Ramos (cell line): ENCODE measurements at regions not wholly inside any gene's neighbourhood (a gene's known extent, or its start where the extent isn't known, plus 50 kb on each side); places are given as distances from the start of the nearest gene placed in this dataset.

Source experiments
- in situ Hi-C: fragments of 300-500 bp; cut with MboI; formaldehyde crosslinking; loops from one replicate; pipeline ENCODE4 v1.14.3; 2022; ENCODE audit warnings: low sequenced_read_pairs; ENCODE audit not compliant: unreplicated experiment

GRCh38 chr2:41414486-41415230 is 633.2 kb upstream of the PKDCC start:
- in situ Hi-C loops, result loop anchor here (25.0 kb wide), 1 partner anchor 373 kb away; no protein-coding TSS in a partner anchor

- in situ Hi-C loops, result loop anchor here (25.0 kb wide), 1 partner anchor 370 kb away; no protein-coding TSS in a partner anchor
Observed at GRCh38 chr2:41417511-41417910, 630.3 kb upstream of the PKDCC start.

GRCh38 chr2:41420219-41420618 is 627.6 kb upstream of the PKDCC start:
- in situ Hi-C loops, result loop anchor here (25.0 kb wide), 1 partner anchor 367 kb away; no protein-coding TSS in a partner anchor

GRCh38 chr2:41420872-41421271 is 626.9 kb upstream of the PKDCC start:
- in situ Hi-C loops, result loop anchor here (25.0 kb wide), 1 partner anchor 366 kb away; no protein-coding TSS in a partner anchor

- in situ Hi-C loops, result no loop called here
Observed at GRCh38 chr2:41431756-41432155, 616.1 kb upstream of the PKDCC start.

- in situ Hi-C loops, result no loop called here
Observed at GRCh38 chr2:41432459-41432858, 615.4 kb upstream of the PKDCC start.

GRCh38 chr2:41434991-41435390 is 612.8 kb upstream of the PKDCC start:
- in situ Hi-C loops, result no loop called here

- in situ Hi-C loops, result no loop called here
Observed at GRCh38 chr2:41441958-41442357, 605.9 kb upstream of the PKDCC start.

- in situ Hi-C loops, result no loop called here
Observed at GRCh38 chr2:41445865-41446264, 602.0 kb upstream of the PKDCC start.

- in situ Hi-C loops, result no loop called here
Observed at GRCh38 chr2:41446266-41446665, 601.6 kb upstream of the PKDCC start.

GRCh38 chr2:41448221-41448620 is 599.6 kb upstream of the PKDCC start:
- in situ Hi-C loops, result no loop called here

GRCh38 chr2:41457026-41457425 is 590.8 kb upstream of the PKDCC start:
- in situ Hi-C loops, result no loop called here

- in situ Hi-C loops, result no loop called here
Observed at GRCh38 chr2:41460661-41461060, 587.2 kb upstream of the PKDCC start.

GRCh38 chr2:41464395-41464794 is 583.4 kb upstream of the PKDCC start:
- in situ Hi-C loops, result no loop called here

GRCh38 chr2:41475959-41476358 is 571.9 kb upstream of the PKDCC start:
- in situ Hi-C loops, result no loop called here

- in situ Hi-C loops, result no loop called here
Observed at GRCh38 chr2:41482659-41483058, 565.2 kb upstream of the PKDCC start.

GRCh38 chr2:41483226-41483625 is 564.6 kb upstream of the PKDCC start:
- in situ Hi-C loops, result no loop called here

GRCh38 chr2:41483982-41484857 is 563.6 kb upstream of the PKDCC start:
- in situ Hi-C loops, result no loop called here

- in situ Hi-C loops, result no loop called here
Observed at GRCh38 chr2:41484858-41485234, 563.0 kb upstream of the PKDCC start.

GRCh38 chr2:41486948-41487347 is 560.9 kb upstream of the PKDCC start:
- in situ Hi-C loops, result no loop called here

GRCh38 chr2:41488888-41489287 is 558.9 kb upstream of the PKDCC start:
- in situ Hi-C loops, result no loop called here
